SU-DHL-6 (cell line): ENCODE measurements at regions not wholly inside any gene's neighbourhood (a gene's known extent, or its start where the extent isn't known, plus 50 kb on each side); places are given as distances from the start of the nearest gene placed in this dataset.

Source experiments
- EZH2phosphoT487 ChIP-seq: fragments of 200-600 bp; sonication (generic), shearing (Covaris generic); conservative IDR thresholded peaks from 2 replicates; pipeline ENCODE4 v1.6.1; 2018; ENCODE audit warnings: mild to moderate bottlenecking, antibody characterized with exemption, low read length, moderate library complexity, mixed read lengths
- TF ChIP-seq, protein P1 (sequence below): fragments of 200-600 bp; sonication (generic); IDR thresholded peaks from one replicate; pipeline ENCODE4 v1.5.1; 2017; ENCODE audit warnings: antibody characterized with exemption, mild to moderate bottlenecking, low read length, moderate library complexity; ENCODE audit not compliant: insufficient read depth, poor library complexity, severe bottlenecking

DNA sequence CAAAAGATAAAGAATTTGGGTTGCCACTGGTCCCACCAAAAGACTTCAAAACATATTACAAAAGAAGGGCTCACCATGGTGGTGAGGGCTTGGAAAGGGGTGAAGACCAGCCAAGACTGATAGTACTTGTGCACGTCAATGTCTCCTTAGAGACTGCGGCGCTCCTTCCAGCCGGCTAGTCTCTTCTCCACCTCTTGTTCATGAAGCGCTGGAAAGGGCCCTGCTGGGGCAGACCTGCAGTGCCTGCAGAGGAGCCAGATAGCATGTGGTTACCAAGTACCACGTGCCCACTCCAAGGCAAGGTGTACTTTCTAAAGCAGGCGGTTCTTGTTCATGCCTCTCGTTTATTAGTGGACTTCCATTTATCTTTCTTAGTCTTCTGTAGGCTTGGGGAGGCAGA, 92.7 kb upstream of the FAM20A start:
- TF ChIP-seq, protein P1, sequence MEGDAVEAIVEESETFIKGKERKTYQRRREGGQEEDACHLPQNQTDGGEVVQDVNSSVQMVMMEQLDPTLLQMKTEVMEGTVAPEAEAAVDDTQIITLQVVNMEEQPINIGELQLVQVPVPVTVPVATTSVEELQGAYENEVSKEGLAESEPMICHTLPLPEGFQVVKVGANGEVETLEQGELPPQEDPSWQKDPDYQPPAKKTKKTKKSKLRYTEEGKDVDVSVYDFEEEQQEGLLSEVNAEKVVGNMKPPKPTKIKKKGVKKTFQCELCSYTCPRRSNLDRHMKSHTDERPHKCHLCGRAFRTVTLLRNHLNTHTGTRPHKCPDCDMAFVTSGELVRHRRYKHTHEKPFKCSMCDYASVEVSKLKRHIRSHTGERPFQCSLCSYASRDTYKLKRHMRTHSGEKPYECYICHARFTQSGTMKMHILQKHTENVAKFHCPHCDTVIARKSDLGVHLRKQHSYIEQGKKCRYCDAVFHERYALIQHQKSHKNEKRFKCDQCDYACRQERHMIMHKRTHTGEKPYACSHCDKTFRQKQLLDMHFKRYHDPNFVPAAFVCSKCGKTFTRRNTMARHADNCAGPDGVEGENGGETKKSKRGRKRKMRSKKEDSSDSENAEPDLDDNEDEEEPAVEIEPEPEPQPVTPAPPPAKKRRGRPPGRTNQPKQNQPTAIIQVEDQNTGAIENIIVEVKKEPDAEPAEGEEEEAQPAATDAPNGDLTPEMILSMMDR: no peak
- TF ChIP-seq EZH2phosphoT487: no peak
